IMR-90 (cell line): ENCODE measurements at regions not wholly inside any gene's neighbourhood (a gene's known extent, or its start where the extent isn't known, plus 50 kb on each side); places are given as distances from the start of the nearest gene placed in this dataset.

ENCODE experiments used
- BHLHE40 ChIP-seq: fragments of 150-350 bp; IDR thresholded peaks from 2 replicates; pipeline ENCODE4 v1.6.1; 2016; ENCODE audit warnings: mild to moderate bottlenecking, low read depth, low read length
- CEBPB ChIP-seq: IDR thresholded peaks from 2 replicates; pipeline ENCODE4 v1.6.1; 2012; ENCODE audit warnings: low read depth, low read length, improper control_type of control experiment
- CHD1 ChIP-seq: IDR thresholded peaks from 2 replicates; pipeline ENCODE4 v1.6.1; 2012; ENCODE audit warnings: low read depth, low read length, improper control_type of control experiment
- CTCF ChIP-seq: conservative IDR thresholded peaks from 2 replicates; pipeline ENCODE4 v1.5.1; 2012; ENCODE audit warnings: mild to moderate bottlenecking, low read depth, low read length, improper control_type of control experiment
- ELK1 ChIP-seq: fragments of 150-350 bp; IDR thresholded peaks from 2 replicates; pipeline ENCODE4 v1.6.1; 2016; ENCODE audit warnings: low read depth, mild to moderate bottlenecking, low read length, moderate library complexity, borderline replicate concordance
- FOS ChIP-seq: fragments of 150-350 bp; IDR thresholded peaks from 2 replicates; pipeline ENCODE4 v1.6.1; 2016; ENCODE audit warnings: low read depth, low read length
- MAFK ChIP-seq: IDR thresholded peaks from 2 replicates; pipeline ENCODE4 v1.6.1; 2012; ENCODE audit warnings: low read depth, low read length, improper control_type of control experiment
- MXI1 ChIP-seq: IDR thresholded peaks from 2 replicates; pipeline ENCODE4 v1.6.1; 2012; ENCODE audit warnings: low read depth, mild to moderate bottlenecking, low read length, moderate library complexity, borderline replicate concordance
- NFE2L2 ChIP-seq: fragments of 150-350 bp; IDR thresholded peaks from 2 replicates; pipeline ENCODE4 v1.6.1; 2016; ENCODE audit warnings: low read depth, mild to moderate bottlenecking, low read length
- POLR2A ChIP-seq: IDR thresholded peaks from 2 replicates; pipeline ENCODE4 v1.6.1; 2012; ENCODE audit warnings: mild to moderate bottlenecking, low read depth, low read length
- RAD21 ChIP-seq: IDR thresholded peaks from 2 replicates; pipeline ENCODE4 v1.6.1; 2012; ENCODE audit warnings: low read length, improper control_type of control experiment
- RCOR1 ChIP-seq: IDR thresholded peaks from 2 replicates; pipeline ENCODE4 v1.6.1; 2012; ENCODE audit warnings: mild to moderate bottlenecking, low read length, improper control_type of control experiment; ENCODE audit not compliant: insufficient replicate concordance
- RFX5 ChIP-seq: IDR thresholded peaks from 2 replicates; pipeline ENCODE4 v1.8.0; 2012; ENCODE audit warnings: low read depth, mild to moderate bottlenecking, low read length, moderate library complexity
- SMC3 ChIP-seq: fragments of 150-350 bp; IDR thresholded peaks from 2 replicates; pipeline ENCODE4 v1.6.1; 2016; ENCODE audit warnings: low read depth, mild to moderate bottlenecking, antibody characterized with exemption, low read length, moderate library complexity

GRCh38 chr17:77765292-77765691 is 193.2 kb upstream of the TNRC6C start:
- TF ChIP-seq POLR2A = no peak
- TF ChIP-seq CTCF = no peak
- no peak for TF ChIP-seq BHLHE40
- TF ChIP-seq RAD21 = no peak
- TF ChIP-seq FOS = no peak
- no peak for TF ChIP-seq ELK1
- no peak for TF ChIP-seq CEBPB
- no peak for TF ChIP-seq MXI1
- TF ChIP-seq SMC3 = no peak
- no peak for TF ChIP-seq NFE2L2
- no peak for TF ChIP-seq RFX5
- no peak for TF ChIP-seq MAFK
- TF ChIP-seq CHD1 = no peak
- TF ChIP-seq RCOR1 = no peak
